Heart left ventricle (tissue), 16 donors: ENCODE measurements at regions not wholly inside any gene's neighbourhood (a gene's known extent, or its start where the extent isn't known, plus 50 kb on each side); places are given as distances from the start of the nearest gene placed in this dataset.

Experiments used
- ATAC-seq, 4 donors: fragments of 200-7000 bp; cut with Tn5 transposase; one replicate each; pipeline ENCODE4 v1.9.1; 2020 to 2022; ENCODE audit warnings: moderate library complexity in 4 of 4, mild to moderate bottlenecking in 3 of 4, moderate number of reproducible peaks in 1 of 4
- DNase-seq, 5 donors: peaks; one replicate each; pipeline ENCODE4 v3.0.0-alpha.2; 2020
- H3K27ac ChIP-seq, 12 donors: fragments of 200-600 bp; sonication (generic) in 4 of 12; one replicate each; pipeline versions ENCODE4 v1.5.0 to v1.8.0; 2016 to 2022; ENCODE audit warnings: mild to moderate bottlenecking in 2 of 12
- H3K27me3 ChIP-seq, 9 donors: fragments of 200-600 bp; sonication (generic) in 2 of 9; one replicate each; pipeline versions ENCODE4 v1.5.1 to v1.8.0; 2016 to 2022; ENCODE audit warnings: mild to moderate bottlenecking in 3 of 9
- H3K36me3 ChIP-seq, 9 donors: fragments of 200-600 bp; sonication (generic) in 2 of 9; one replicate each; pipeline versions ENCODE4 v1.5.0 to v1.8.0; 2018 to 2022; ENCODE audit warnings: mild to moderate bottlenecking in 2 of 9
- H3K4me1 ChIP-seq, 12 donors: fragments of 200-600 bp; sonication (generic) in 4 of 12; one replicate each; pipeline versions ENCODE4 v1.5.0 to v1.8.0; 2016 to 2022; ENCODE audit warnings: mild to moderate bottlenecking in 3 of 12
- H3K4me3 ChIP-seq, 12 donors: fragments of 200-600 bp; sonication (generic) in 4 of 12; one replicate each; pipeline versions ENCODE4 v1.5.0 to v1.8.0; 2017 to 2022; ENCODE audit warnings: mild to moderate bottlenecking in 9 of 12, moderate library complexity in 4 of 12
- H3K9me3 ChIP-seq, 12 donors: fragments of 200-600 bp; sonication (generic) in 4 of 12; one replicate each; pipeline versions ENCODE4 v1.5.0 to v1.8.0; 2016 to 2022; ENCODE audit warnings: mild to moderate bottlenecking in 1 of 12
- CTCF ChIP-seq, 12 donors: fragments of 200-600 bp; sonication (generic) in 4 of 12; IDR thresholded peaks; one replicate each; pipeline versions ENCODE4 v1.5.0 to v1.8.0; 2018 to 2022; ENCODE audit warnings: antibody characterized with exemption in 12 of 12, mild to moderate bottlenecking in 5 of 12
- POLR2A ChIP-seq, 2 donors: fragments of 450-650 bp; IDR thresholded peaks; one replicate each; pipeline ENCODE4 v1.6.1; 2017; ENCODE audit warnings: antibody characterized with exemption in 2 of 2, mild to moderate bottlenecking in 2 of 2, moderate library complexity in 2 of 2
- WGBS, 4 donors: extraction: QIAGEN DNeasy Blood & Tissue Kit in 2 of 4; methylation state at CpG; one replicate each; pipeline versions ENCODE4 v1.1.5 to v1.1.7; 2013 to 2018; 5-methylcytosine and 5-hydroxymethylcytosine counted together
- intact Hi-C, 10 donors: fragments of 100-400 bp; cut with DNase I; formaldehyde crosslinking; loops; one replicate each; pipeline versions ENCODE4 v1.11.1 to v1.14.2; 2022
- donor health status: ischemic (EF 13 %, LVEDD 7.1; RV severe dilation, severe dysfunction).
- donor health status: healthy with polysubstance abuse.
- donor health status: DM: no; HTN: yes; CAD: no.
- donor health status: DM: no; HTN: no; CAD: no.
- donor health status: ischemic (EF 25% LVEDD 6.9; RV normal size, moderate dysfunction).
- donor health status: ischemic (EF 25% LVEDD 5.7; RV mildly dilated, moderate dysfunction).
- donor health status: healthy.
- donor health status: DM: yes; HTN: yes; CAD: no.
- donor health status: ischemic (EF 35%, LVEDD 5.7; RV mildly dilated, moderate dysfunction).
- donor health status: nonischemic (EF 11% LVEDD 7.7; RV severe dilation, severe dysfunction).
- donor health status: DM: yes; HTN: yes; CAD: no.
- donor health status: PGD.
- donor health status: ischemic (EF 29% LVEDD 5.4; RV normal size, mild dysfunction).
- donor health status: nonischemic (EF 23%, LVEDD 6.1; RV moderate dilation, normal function).

- no peak overlapping the region for H3K4me3 ChIP-seq
- intact Hi-C loops = no loop called here
- H3K36me3 ChIP-seq = no peaks in the 10 kb centered on the region
- no peak for TF ChIP-seq POLR2A (IDR thresholded peaks at IDR 0.05)
- no peak for TF ChIP-seq CTCF (IDR thresholded peaks at IDR 0.05)
- no peaks in the 10 kb centered on the region for H3K4me1 ChIP-seq
- no peak overlapping the region for H3K27ac ChIP-seq
- WGBS, 4 donors = 79 to 91% (median 81%) methylated on average over 3 of the region's 3 CpGs
- no peaks in the 10 kb centered on the region for H3K9me3 ChIP-seq
- no peaks in the 10 kb centered on the region for H3K27me3 ChIP-seq
- ATAC-seq (no peak), DNase-seq (no peak)
Observed at GRCh38 chr2:56626927-56627326, 443.1 kb downstream of the CCDC85A start.

GRCh38 chr2:56630286-56630685 is 446.5 kb downstream of the CCDC85A start:
- Histone ChIP-seq H3K27ac (no peak overlapping the region), H3K36me3 (no peaks in the 10 kb centered on the region), H3K4me3 (no peak overlapping the region), H3K9me3 (no peaks in the 10 kb centered on the region), H3K27me3 (no peaks in the 10 kb centered on the region), H3K4me1 (no peaks in the 10 kb centered on the region)
- no peak for TF ChIP-seq CTCF (IDR thresholded peaks at IDR 0.05)
- no peak for TF ChIP-seq POLR2A (IDR thresholded peaks at IDR 0.05)
- DNase-seq (no peak), ATAC-seq (no peak)
- WGBS, 4 donors = 82 to 91% (median 85%) methylated on average over 2 of the region's 2 CpGs
- intact Hi-C loops = no loop called here

- 87 to 94% (median 90%) methylated on average over 1 of the region's 1 CpG for WGBS, 4 donors
- intact Hi-C loops = loop anchor here in 1 of 10 donors (5.0 kb wide), 1 partner anchor 51 kb away; no protein-coding TSS in a partner anchor
- H3K4me1 ChIP-seq = no peaks in the 10 kb centered on the region
Observed at GRCh38 chr2:56647997-56648396, 464.2 kb downstream of the CCDC85A start.

GRCh38 chr2:56648802-56649201 is 465.0 kb downstream of the CCDC85A start:
- Histone ChIP-seq H3K27ac (no peak overlapping the region), H3K4me3 (no peak overlapping the region), H3K27me3 (no peaks in the 10 kb centered on the region), H3K36me3 (no peaks in the 10 kb centered on the region), H3K9me3 (no peaks in the 10 kb centered on the region), H3K4me1 (no peaks in the 10 kb centered on the region)
- intact Hi-C loops = loop anchor here in 1 of 10 donors (5.0 kb wide), 1 partner anchor 52 kb away; no protein-coding TSS in a partner anchor
- DNase-seq (no peak), ATAC-seq (no peak)
- 72 to 82% (median 76%) methylated on average over 2 of the region's 2 CpGs for WGBS, 4 donors
- TF ChIP-seq POLR2A (IDR thresholded peaks at IDR 0.05) = no peak
- TF ChIP-seq CTCF (IDR thresholded peaks at IDR 0.05) = no peak

More at GRCh38 chr2:56647997-56648396, 464.2 kb downstream of the CCDC85A start:
- Histone ChIP-seq H3K9me3 (no peaks in the 10 kb centered on the region), H3K27ac (no peak overlapping the region), H3K27me3 (no peaks in the 10 kb centered on the region), H3K36me3 (no peaks in the 10 kb centered on the region), H3K4me3 (no peak overlapping the region)
- TF ChIP-seq POLR2A (IDR thresholded peaks at IDR 0.05) = no peak
- TF ChIP-seq CTCF (IDR thresholded peaks at IDR 0.05) = no peak
- DNase-seq (no peak), ATAC-seq (no peak)
